Esophagus squamous epithelium (tissue), 5 donors: ENCODE measurements at regions not wholly inside any gene's neighbourhood (a gene's known extent, or its start where the extent isn't known, plus 50 kb on each side); places are given as distances from the start of the nearest gene placed in this dataset.

ENCODE experiments used
- DNase-seq: peaks from one replicate; lab custom pipeline; 2025; lab: John Stamatoyannopoulos, UW
- H3K27ac ChIP-seq, 4 donors: fragments of 200-600 bp; sonication (generic); one replicate each; pipeline ENCODE4 v1.5.1; 2016 to 2019; ENCODE audit warnings: mild to moderate bottlenecking in 1 of 4
- H3K27me3 ChIP-seq, 4 donors: fragments of 200-600 bp; sonication (generic); 1 replicate in 3 of 4; 2 replicates in 1 of 4; pipeline versions ENCODE4 v1.5.1 to v1.6.0; 2017 to 2021; ENCODE audit warnings: antibody characterized with exemption in 1 of 4
- H3K36me3 ChIP-seq, 3 donors: fragments of 200-600 bp; sonication (generic); one replicate each; pipeline ENCODE4 v1.5.1; 2016 to 2019
- H3K4me1 ChIP-seq, 3 donors: fragments of 200-600 bp; sonication (generic); one replicate each; pipeline ENCODE4 v1.5.1; 2017 to 2019
- H3K4me3 ChIP-seq, 4 donors: fragments of 200-600 bp; sonication (generic); 1 replicate in 3 of 4; 2 replicates in 1 of 4; pipeline ENCODE4 v1.5.1; 2016 to 2019; ENCODE audit warnings: mild to moderate bottlenecking in 2 of 4, moderate library complexity in 1 of 4
- H3K9me3 ChIP-seq, 3 donors: fragments of 200-600 bp; sonication (generic); one replicate each; pipeline ENCODE4 v1.5.1; 2016 to 2019
- CTCF ChIP-seq, 6 experiments: fragments of 450-650 bp in 4 of 6; fragments of 200-600 bp in 2 of 6; sonication (generic) in 2 of 6; IDR thresholded peaks; one replicate each; pipeline ENCODE4 v1.5.1; 2016 to 2019; ENCODE audit warnings: antibody characterized with exemption in 6 of 6, mild to moderate bottlenecking in 4 of 6, moderate library complexity in 4 of 6
- POLR2A ChIP-seq, 4 donors: fragments of 450-650 bp; IDR thresholded peaks; one replicate each; pipeline ENCODE4 v1.6.1; 2017; ENCODE audit warnings: antibody characterized with exemption in 4 of 4, mild to moderate bottlenecking in 4 of 4, moderate library complexity in 3 of 4
- WGBS, 2 donors: methylation state at CpG; one replicate each; pipeline ENCODE4 v1.1.5; 2018; 5-methylcytosine and 5-hydroxymethylcytosine counted together
- intact Hi-C: fragments of 100-400 bp; cut with DNase I; formaldehyde crosslinking; loops from one replicate; pipeline ENCODE4 v1.15.0; 2022
- donor health status: DM: yes; HTN: yes; CAD: no.

DNA sequence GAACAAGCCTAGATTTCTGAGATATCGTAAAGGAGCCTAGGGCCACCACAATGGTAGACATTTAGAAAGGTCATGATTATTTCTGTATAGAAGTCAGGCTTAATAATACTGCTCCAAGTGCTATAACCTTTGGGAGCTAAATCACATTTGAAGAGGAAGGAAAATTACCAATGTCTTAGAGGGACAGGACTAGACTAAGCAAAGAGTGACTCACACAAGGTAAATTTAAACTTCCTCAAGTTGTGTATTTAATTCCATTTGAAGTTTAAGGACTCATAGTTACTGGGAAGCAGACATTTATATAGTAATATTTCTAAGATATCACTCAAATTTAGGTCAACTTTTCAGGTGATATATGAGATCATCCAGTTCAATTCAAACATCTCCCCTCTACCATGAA, 227.6 kb upstream of the MME start:
- 40 to 94% methylated on average over 1 of the region's 1 CpG for WGBS, 2 donors
- TF ChIP-seq POLR2A (IDR thresholded peaks at IDR 0.05) (no peak), CTCF (IDR thresholded peaks at IDR 0.05) (no peak)
- no peak for DNase-seq
- Histone ChIP-seq H3K27me3 (no peaks in the 10 kb centered on the region), H3K4me1 (no peaks in the 10 kb centered on the region), H3K4me3 (no peak overlapping the region), H3K27ac (no peak overlapping the region), H3K9me3 (no peaks in the 10 kb centered on the region), H3K36me3 (no peaks in the 10 kb centered on the region)
- intact Hi-C loops, result no loop called here

DNA sequence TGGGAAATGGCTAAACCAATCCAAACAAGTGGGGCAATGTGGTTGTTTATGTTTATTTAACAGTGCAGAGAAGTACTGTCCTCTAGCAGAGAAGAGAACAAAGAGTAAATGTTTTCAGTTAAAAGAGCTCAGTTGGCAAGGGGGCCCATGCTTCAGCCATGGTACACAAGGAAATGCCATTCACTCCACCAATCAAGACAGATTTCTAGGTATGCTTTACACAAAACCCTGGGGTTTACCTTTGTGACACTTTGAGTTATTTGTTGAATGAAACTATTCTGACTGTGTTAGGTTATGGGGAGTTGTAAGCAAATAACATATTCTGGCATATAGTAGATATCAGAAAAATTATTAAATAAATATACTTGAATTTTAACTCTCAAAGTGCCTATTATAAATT, 228.5 kb upstream of the MME start:
- Histone ChIP-seq H3K27ac (no peak overlapping the region), H3K9me3 (no peaks in the 10 kb centered on the region), H3K4me3 (no peak overlapping the region), H3K36me3 (no peaks in the 10 kb centered on the region), H3K4me1 (no peaks in the 10 kb centered on the region), H3K27me3 (no peaks in the 10 kb centered on the region)
- intact Hi-C loops, result no loop called here
- TF ChIP-seq CTCF (IDR thresholded peaks at IDR 0.05), result no peak
- no peak for TF ChIP-seq POLR2A (IDR thresholded peaks at IDR 0.05)
- DNase-seq, result no peak

DNA sequence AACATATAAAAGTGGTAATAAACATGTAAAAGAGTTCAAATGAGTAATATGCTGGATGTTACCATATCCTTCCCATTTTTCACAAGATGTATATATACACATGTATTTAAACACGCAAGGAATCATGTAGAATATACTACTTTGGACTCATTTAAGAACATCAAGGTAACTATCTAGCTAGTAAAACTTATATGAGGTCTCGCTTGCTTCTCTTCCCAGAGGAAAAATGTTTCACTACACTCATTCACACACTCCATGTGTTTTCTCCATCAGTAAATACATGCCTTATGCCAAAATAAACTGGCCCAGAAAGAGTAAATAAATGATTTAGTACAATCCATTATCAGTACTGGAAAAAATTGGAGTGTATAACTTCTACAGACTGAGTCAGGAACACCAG, 229.2 kb upstream of the MME start:
- H3K9me3 ChIP-seq, result no peaks in the 10 kb centered on the region
- no peaks in the 10 kb centered on the region for H3K27me3 ChIP-seq
- whole genome bisulfite sequencing, 2 donors, result 75 to 78% methylated on average over 2 of the region's 2 CpGs
- H3K27ac ChIP-seq, result no peak overlapping the region
- no peak overlapping the region for H3K4me3 ChIP-seq
- no peaks in the 10 kb centered on the region for H3K4me1 ChIP-seq
- DNase-seq, result no peak
- intact Hi-C loops, result no loop called here
- TF ChIP-seq CTCF (IDR thresholded peaks at IDR 0.05) (no peak), POLR2A (IDR thresholded peaks at IDR 0.05) (no peak)
- no peaks in the 10 kb centered on the region for H3K36me3 ChIP-seq

GRCh38 chr3:154849408-154849807, 230.7 kb upstream of the MME start:
- H3K4me3 ChIP-seq, result no peak overlapping the region
- no peaks in the 10 kb centered on the region for H3K9me3 ChIP-seq
- DNase-seq, result no peak
- no peak for TF ChIP-seq CTCF (IDR thresholded peaks at IDR 0.05)
- no peak for TF ChIP-seq POLR2A (IDR thresholded peaks at IDR 0.05)
- intact Hi-C loops, result no loop called here
- H3K36me3 ChIP-seq, result no peaks in the 10 kb centered on the region
- no peaks in the 10 kb centered on the region for H3K4me1 ChIP-seq
- 74 to 93% methylated on average over 2 of the region's 2 CpGs for whole genome bisulfite sequencing, 2 donors
- H3K27me3 ChIP-seq, result no peaks in the 10 kb centered on the region
- H3K27ac ChIP-seq, result no peak overlapping the region

GRCh38 chr3:154844863-154845262, 235.3 kb upstream of the MME start:
- Histone ChIP-seq H3K4me3 (no peak overlapping the region), H3K36me3 (no peaks in the 10 kb centered on the region), H3K27ac (no peak overlapping the region), H3K27me3 (no peaks in the 10 kb centered on the region), H3K9me3 (no peaks in the 10 kb centered on the region), H3K4me1 (no peaks in the 10 kb centered on the region)
- DNase-seq, result no peak
- intact Hi-C loops, result no loop called here
- TF ChIP-seq CTCF (IDR thresholded peaks at IDR 0.05) (no peak), POLR2A (IDR thresholded peaks at IDR 0.05) (no peak)
- 47 to 62% methylated on average over 1 of the region's 1 CpG for WGBS, 2 donors
